Sigmoid colon (tissue), 4 donors: ENCODE measurements at regions not wholly inside any gene's neighbourhood (a gene's known extent, or its start where the extent isn't known, plus 50 kb on each side); places are given as distances from the start of the nearest gene placed in this dataset.

ENCODE experiments used
- EP300 ChIP-seq, 4 donors: sonication (generic); formaldehyde crosslinking; IDR thresholded peaks; one replicate each; pipeline ENCODE4 v1.6.1; 2017; ENCODE audit warnings: antibody characterized with exemption in 4 of 4
- POLR2A ChIP-seq, 2 donors: fragments of 450-650 bp; IDR thresholded peaks; one replicate each; pipeline ENCODE4 v1.6.1; 2016; ENCODE audit warnings: antibody characterized with exemption in 2 of 2, mild to moderate bottlenecking in 2 of 2, moderate library complexity in 2 of 2
- TF ChIP-seq, protein P1 (sequence below), 4 experiments: fragments of 450-650 bp in 3 of 4; fragments of 200-600 bp in 1 of 4; IDR thresholded peaks; one replicate each; pipeline ENCODE4 v1.5.1; 2016 to 2019; ENCODE audit warnings: antibody characterized with exemption in 4 of 4, mild to moderate bottlenecking in 3 of 4, moderate library complexity in 2 of 4

DNA sequence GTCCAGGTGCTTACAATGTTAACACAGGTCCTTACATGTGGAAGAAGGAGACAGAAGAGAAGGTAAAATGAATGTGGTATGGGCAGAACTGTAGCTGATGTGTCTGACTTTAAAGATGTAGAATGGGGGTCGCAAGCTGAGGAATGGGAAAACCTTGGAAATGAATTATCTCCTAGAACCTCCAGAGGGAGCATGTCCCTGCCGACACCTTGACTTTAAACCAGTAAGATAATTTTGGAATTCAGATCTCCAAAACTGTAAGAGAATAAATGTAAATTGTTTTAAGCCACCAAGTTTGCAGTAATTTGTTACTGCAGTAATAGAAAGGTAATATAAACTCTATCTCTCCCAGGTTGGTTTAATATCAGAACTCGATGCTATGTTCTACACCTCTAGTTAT is 80.1 kb upstream of the ALG10 start:
- TF ChIP-seq, protein P1, sequence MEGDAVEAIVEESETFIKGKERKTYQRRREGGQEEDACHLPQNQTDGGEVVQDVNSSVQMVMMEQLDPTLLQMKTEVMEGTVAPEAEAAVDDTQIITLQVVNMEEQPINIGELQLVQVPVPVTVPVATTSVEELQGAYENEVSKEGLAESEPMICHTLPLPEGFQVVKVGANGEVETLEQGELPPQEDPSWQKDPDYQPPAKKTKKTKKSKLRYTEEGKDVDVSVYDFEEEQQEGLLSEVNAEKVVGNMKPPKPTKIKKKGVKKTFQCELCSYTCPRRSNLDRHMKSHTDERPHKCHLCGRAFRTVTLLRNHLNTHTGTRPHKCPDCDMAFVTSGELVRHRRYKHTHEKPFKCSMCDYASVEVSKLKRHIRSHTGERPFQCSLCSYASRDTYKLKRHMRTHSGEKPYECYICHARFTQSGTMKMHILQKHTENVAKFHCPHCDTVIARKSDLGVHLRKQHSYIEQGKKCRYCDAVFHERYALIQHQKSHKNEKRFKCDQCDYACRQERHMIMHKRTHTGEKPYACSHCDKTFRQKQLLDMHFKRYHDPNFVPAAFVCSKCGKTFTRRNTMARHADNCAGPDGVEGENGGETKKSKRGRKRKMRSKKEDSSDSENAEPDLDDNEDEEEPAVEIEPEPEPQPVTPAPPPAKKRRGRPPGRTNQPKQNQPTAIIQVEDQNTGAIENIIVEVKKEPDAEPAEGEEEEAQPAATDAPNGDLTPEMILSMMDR (IDR thresholded peaks at IDR 0.05) = no peak
- TF ChIP-seq EP300 (IDR thresholded peaks at IDR 0.05) (no peak), POLR2A (IDR thresholded peaks at IDR 0.05) (no peak)
